ENCODE measurements at regions not wholly inside any gene's neighbourhood (a gene's known extent, or its start where the extent isn't known, plus 50 kb on each side); places are given as distances from the start of the nearest gene placed in this dataset.

- POLR2A ChIA-PET = no interaction called here
These were observed 60.7 kb upstream of the HELT start for GRCh38 chr4:184957446-184958115.

More at GRCh38 chr4:184957446-184958115, 60.7 kb upstream of the HELT start:
- no peak overlapping the region for H3K4me3 Mint-ChIP-seq
- TF ChIP-seq MLX (CRISPR knock-in tag; IDR thresholded peaks at IDR 0.05) (no peak), E2F1 (CRISPR knock-in tag; IDR thresholded peaks at IDR 0.05) (no peak), USF2 (CRISPR knock-in tag; IDR thresholded peaks at IDR 0.05) (no peak), ZNF512 (CRISPR knock-in tag; IDR thresholded peaks at IDR 0.05; ENCODE audit: borderline replicate concordance) (no peak), JAZF1 (CRISPR knock-in tag; IDR thresholded peaks at IDR 0.05) (no peak), ZNF138 (CRISPR knock-in tag; conservative IDR thresholded peaks at IDR 0.05) (no peak), AR (CRISPR knock-in tag; IDR thresholded peaks at IDR 0.05) (no peak), ZNF396 (CRISPR knock-in tag; IDR thresholded peaks at IDR 0.05; ENCODE audit: borderline replicate concordance) (no peak), GTF2I (CRISPR knock-in tag; conservative IDR thresholded peaks at IDR 0.05) (no peak), ATF2 (CRISPR knock-in tag; IDR thresholded peaks at IDR 0.05; ENCODE audit: borderline replicate concordance, low read depth) (no peak), NR1H2 (CRISPR knock-in tag; IDR thresholded peaks at IDR 0.05) (no peak), ZNF121 (CRISPR knock-in tag; IDR thresholded peaks at IDR 0.05) (no peak)
- peaks cover 2% of the 10 kb centered on the region; the same call in 1 of the 2 replicates for H3K27me3 Mint-ChIP-seq (ENCODE audit: low read depth)
- H3K4me1 Mint-ChIP-seq = peaks cover 9% of the 10 kb centered on the region; the same call in 1 of the 2 replicates
- no peaks in the 10 kb centered on the region for H3K36me3 Mint-ChIP-seq
- H3K27ac Mint-ChIP-seq = no peak overlapping the region
- CTCF ChIA-PET = interaction anchor here (0.6 kb wide), 1 partner anchor 69 kb away, joined by 5 read pairs; no protein-coding TSS in a partner anchor
- ATAC-seq = no peak
- no peaks in the 10 kb centered on the region for H3K9me3 Mint-ChIP-seq
- no peak for DNase-seq (ENCODE audit: low spot score)
